WERI-Rb-1 (cell line): ENCODE measurements at regions not wholly inside any gene's neighbourhood (a gene's known extent, or its start where the extent isn't known, plus 50 kb on each side); places are given as distances from the start of the nearest gene placed in this dataset.

Experiments
- DNase-seq: peaks from one replicate; pipeline ENCODE4 v3.0.0-alpha.2; 2020
- H3K27ac ChIP-seq: fragments of 250-450 bp; sonication (Bioruptor Pico); 2 replicates; pipeline ENCODE4 v1.5.1; 2020; ENCODE audit warnings: mild to moderate bottlenecking, moderate library complexity
- H3K27me3 ChIP-seq: fragments of 250-450 bp; sonication (Bioruptor Pico); 2 replicates; pipeline ENCODE4 v1.5.1; 2021; ENCODE audit warnings: mild to moderate bottlenecking, low read depth, moderate library complexity; ENCODE audit not compliant: insufficient read depth, severe bottlenecking
- H3K36me3 ChIP-seq: fragments of 250-450 bp; sonication (Bioruptor Pico); 2 replicates; pipeline ENCODE4 v1.5.1; 2020; ENCODE audit warnings: mild to moderate bottlenecking, moderate library complexity
- H3K4me3 ChIP-seq: 2 replicates; pipeline ENCODE4 v1.5.1; 2011; ENCODE audit warnings: low read depth, mild to moderate bottlenecking, control low read depth, low read length
- H3K9me3 ChIP-seq: fragments of 250-450 bp; sonication (Bioruptor Pico); 2 replicates; pipeline ENCODE4 v1.5.1; 2021; ENCODE audit warnings: mild to moderate bottlenecking, moderate library complexity; ENCODE audit not compliant: severe bottlenecking
- CTCF ChIP-seq: IDR thresholded peaks from 2 replicates; pipeline ENCODE4 v1.5.1; 2011; ENCODE audit warnings: low read depth, mild to moderate bottlenecking, control low read depth, inconsistent platforms, low read length

- Histone ChIP-seq H3K27me3 (no peaks in the 10 kb centered on the region), H3K27ac (no peak overlapping the region), H3K9me3 (no peaks in the 10 kb centered on the region), H3K36me3 (no peaks in the 10 kb centered on the region), H3K4me3 (no peak overlapping the region)
- no peak for TF ChIP-seq CTCF
- no peak for DNase-seq
These were observed 216.1 kb upstream of the ZC3H12C start for GRCh38 chr11:109877043-109877442.

- H3K27me3 ChIP-seq, result no peaks in the 10 kb centered on the region
- peak overlapping the region; percentile 21; the same call in 1 of the 2 replicates for H3K4me3 ChIP-seq
- peak overlapping the region; percentile 70 for H3K27ac ChIP-seq
- H3K36me3 ChIP-seq, result no peaks in the 10 kb centered on the region
- H3K9me3 ChIP-seq, result no peaks in the 10 kb centered on the region
- peak; percentile 39 for DNase-seq
- TF ChIP-seq CTCF, result no peak
These were observed 208.7 kb upstream of the ZC3H12C start for GRCh38 chr11:109884501-109884900.

GRCh38 chr11:109885006-109885405 is 208.2 kb upstream of the ZC3H12C start:
- H3K36me3 ChIP-seq, result no peaks in the 10 kb centered on the region
- no peaks in the 10 kb centered on the region for H3K9me3 ChIP-seq
- peak overlapping the region; percentile 70 for H3K27ac ChIP-seq
- no peak for DNase-seq
- no peak for TF ChIP-seq CTCF
- no peaks in the 10 kb centered on the region for H3K27me3 ChIP-seq
- H3K4me3 ChIP-seq, result peak overlapping the region; percentile 21

- no peak for TF ChIP-seq CTCF
- no peak for DNase-seq
- no peak overlapping the region for H3K27ac ChIP-seq
- no peaks in the 10 kb centered on the region for H3K9me3 ChIP-seq
- no peaks in the 10 kb centered on the region for H3K27me3 ChIP-seq
- no peaks in the 10 kb centered on the region for H3K36me3 ChIP-seq
- no peak overlapping the region for H3K4me3 ChIP-seq
These were observed 200.8 kb upstream of the ZC3H12C start for GRCh38 chr11:109892321-109892794.

- Histone ChIP-seq H3K4me3 (no peak overlapping the region), H3K27ac (no peak overlapping the region), H3K36me3 (no peaks in the 10 kb centered on the region), H3K27me3 (no peaks in the 10 kb centered on the region), H3K9me3 (no peaks in the 10 kb centered on the region)
- no peak for TF ChIP-seq CTCF
- DNase-seq, result no peak
These were observed 198.9 kb upstream of the ZC3H12C start for GRCh38 chr11:109894242-109894641.

GRCh38 chr11:109898592-109898991 is 194.6 kb upstream of the ZC3H12C start:
- Histone ChIP-seq H3K9me3 (no peaks in the 10 kb centered on the region), H3K4me3 (no peak overlapping the region), H3K27ac (no peak overlapping the region), H3K36me3 (no peaks in the 10 kb centered on the region), H3K27me3 (no peaks in the 10 kb centered on the region)
- DNase-seq, result no peak
- TF ChIP-seq CTCF, result no peak
